HEK293T (cell line): ENCODE measurements at regions not wholly inside any gene's neighbourhood (a gene's known extent, or its start where the extent isn't known, plus 50 kb on each side); places are given as distances from the start of the nearest gene placed in this dataset.

Source experiments
- ARNT ChIP-seq: fragments of 450-650 bp; IDR thresholded peaks from 2 replicates; pipeline ENCODE4 v1.6.1; 2017; ENCODE audit warnings: mild to moderate bottlenecking
- BHLHE40 ChIP-seq: fragments of 450-650 bp; IDR thresholded peaks from 2 replicates; pipeline ENCODE4 v1.6.1; 2016; ENCODE audit warnings: mild to moderate bottlenecking, moderate library complexity, borderline replicate concordance
- CTBP1 ChIP-seq: fragments of 450-650 bp; IDR thresholded peaks from 2 replicates; pipeline ENCODE4 v1.6.1; 2016; ENCODE audit warnings: borderline replicate concordance
- ELF4 ChIP-seq: fragments of 450-650 bp; IDR thresholded peaks from 2 replicates; pipeline ENCODE4 v1.6.1; 2017; ENCODE audit warnings: antibody characterized with exemption
- FOXA1 ChIP-seq: fragments of 450-650 bp; IDR thresholded peaks from 2 replicates; pipeline ENCODE4 v1.6.1; 2016; ENCODE audit warnings: mild to moderate bottlenecking
- FOXK2 ChIP-seq: fragments of 450-650 bp; IDR thresholded peaks from 2 replicates; pipeline ENCODE4 v1.6.1; 2016; ENCODE audit warnings: mild to moderate bottlenecking
- HDGF ChIP-seq: fragments of 450-650 bp; IDR thresholded peaks from 2 replicates; pipeline ENCODE4 v1.6.1; 2017; ENCODE audit warnings: antibody characterized with exemption, borderline replicate concordance
- LEF1 ChIP-seq: fragments of 450-650 bp; IDR thresholded peaks from 2 replicates; pipeline ENCODE4 v1.6.1; 2017; ENCODE audit warnings: mild to moderate bottlenecking, borderline replicate concordance
- NFRKB ChIP-seq: fragments of 450-650 bp; IDR thresholded peaks from 2 replicates; pipeline ENCODE4 v1.6.1; 2016; ENCODE audit warnings: mild to moderate bottlenecking, moderate library complexity
- SP1 ChIP-seq: fragments of 450-650 bp; IDR thresholded peaks from 2 replicates; pipeline ENCODE4 v1.6.1; 2017
- SUZ12 ChIP-seq: fragments of 450-650 bp; IDR thresholded peaks from 2 replicates; pipeline ENCODE4 v1.6.1; 2016; ENCODE audit warnings: mild to moderate bottlenecking
- TARDBP ChIP-seq: fragments of 450-650 bp; IDR thresholded peaks from 2 replicates; pipeline ENCODE4 v1.6.1; 2016
- ZNF384 ChIP-seq: fragments of 450-650 bp; IDR thresholded peaks from 2 replicates; pipeline ENCODE4 v1.6.1; 2016

GRCh38 chr14:29042551-29042950 lies 276.0 kb downstream of the FOXG1 start:
- TF ChIP-seq FOXK2 (no peak), FOXA1 (no peak), SP1 (no peak), LEF1 (no peak), BHLHE40 (no peak), HDGF (no peak), NFRKB (no peak), ZNF384 (no peak), TARDBP (no peak), ARNT (no peak), SUZ12 (no peak), ELF4 (no peak), CTBP1 (no peak)
